ENCODE measurements at regions not wholly inside any gene's neighbourhood (a gene's known extent, or its start where the extent isn't known, plus 50 kb on each side); places are given as distances from the start of the nearest gene placed in this dataset.

DNA sequence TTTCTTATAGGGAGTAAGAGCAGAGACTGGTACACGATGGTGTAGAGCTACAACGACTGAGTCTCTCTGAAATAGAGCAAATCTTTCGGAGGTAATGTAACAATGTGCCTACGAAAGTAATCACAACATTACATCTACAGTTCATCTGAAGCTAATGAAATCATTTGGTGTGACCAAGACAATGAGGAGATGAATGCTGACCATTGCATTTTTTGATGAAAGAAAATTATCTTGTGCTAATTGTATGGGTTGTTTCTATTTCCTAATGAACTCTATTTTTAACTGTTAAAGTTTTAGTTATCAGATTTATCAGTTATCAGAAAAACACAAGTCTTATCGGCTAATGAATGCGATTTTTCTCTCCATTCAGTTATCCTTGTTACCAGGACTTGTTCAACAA, 913.4 kb downstream of the SLITRK6 start:
- no peak for DNase-seq (ENCODE audit: low read depth in 3 of 3)

DNA sequence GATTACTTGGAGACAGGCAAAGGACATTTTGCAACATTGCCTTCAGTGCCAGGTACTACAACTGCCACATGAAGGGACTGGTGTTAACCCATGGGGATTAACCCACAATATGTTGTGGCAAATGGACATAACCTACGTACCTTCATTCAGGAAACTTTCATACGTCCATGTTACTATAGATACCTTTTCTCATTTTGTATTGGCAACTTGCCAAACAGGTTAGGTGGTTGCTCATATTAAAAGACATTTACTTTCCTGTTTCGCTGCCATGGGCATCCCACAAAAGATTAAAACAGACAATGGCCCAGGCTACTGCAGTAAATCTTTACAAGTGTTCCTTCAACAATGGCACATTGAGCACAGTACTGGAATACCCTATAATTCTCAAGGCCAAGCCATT, 925.3 kb downstream of the SLITRK6 start:
- DNase-seq (ENCODE audit: low read depth in 3 of 3): no peak

DNA sequence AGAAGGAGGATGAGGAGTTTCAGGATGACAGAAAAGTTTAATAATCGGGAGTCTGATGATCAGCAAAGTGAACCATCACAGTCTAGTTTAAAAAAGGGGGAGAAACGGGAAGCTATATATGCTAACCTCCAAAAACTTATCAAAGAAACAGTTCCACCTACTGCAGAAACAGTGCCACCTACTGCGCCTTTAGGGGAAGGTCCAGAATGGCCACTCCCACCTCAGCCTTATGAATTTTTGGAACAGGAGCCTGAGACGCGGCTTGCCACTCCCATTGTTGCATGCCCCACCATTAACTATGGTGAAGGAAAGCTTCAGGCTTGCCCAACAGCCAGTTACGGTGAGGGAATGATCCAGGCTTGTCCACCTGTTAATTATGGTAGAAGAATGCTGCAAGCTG, 929.0 kb downstream of the SLITRK6 start:
- DNase-seq (ENCODE audit: low read depth in 3 of 3): no peak

DNA sequence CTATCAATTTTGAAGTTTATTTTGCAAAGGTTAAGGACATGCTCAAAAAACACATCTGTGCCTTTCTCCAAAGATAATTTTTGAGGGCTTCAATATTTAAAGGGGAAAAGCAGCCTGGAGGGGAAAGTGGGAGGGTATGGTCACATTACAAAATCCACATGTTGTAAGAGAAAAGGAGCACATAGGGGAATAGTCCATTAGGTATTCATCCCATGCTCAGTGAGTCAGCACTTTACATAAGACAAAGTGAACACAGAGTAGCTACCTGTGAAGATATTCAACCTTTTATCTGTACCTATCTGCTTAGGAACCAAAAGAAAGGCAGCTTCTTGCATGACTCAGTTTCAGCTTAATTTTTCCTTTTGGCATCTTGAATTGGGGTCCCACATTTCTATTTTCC, 932.0 kb downstream of the SLITRK6 start:
- DNase-seq (ENCODE audit: low read depth in 3 of 3): no peak

DNA sequence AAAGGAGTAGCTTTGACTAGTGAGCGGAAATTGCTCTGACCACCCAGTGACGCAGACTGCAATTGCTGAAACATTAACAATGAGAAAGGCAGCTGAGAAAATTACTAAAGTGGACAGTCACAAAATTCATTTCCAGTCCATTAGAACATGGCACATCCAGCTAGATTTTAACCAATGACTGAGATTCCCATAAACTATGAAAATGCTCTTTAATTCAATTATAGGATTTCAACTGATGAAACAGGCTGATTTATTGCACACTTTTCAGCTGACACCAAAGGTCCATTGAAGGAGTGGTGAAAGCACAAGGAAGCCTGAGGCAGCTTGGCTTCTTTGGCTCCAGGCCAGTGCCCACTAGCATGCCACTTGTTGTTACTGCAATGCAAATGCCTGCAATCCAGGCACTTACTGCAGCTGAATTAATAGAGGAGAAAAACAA, 933.4 kb downstream of the SLITRK6 start:
- DNase-seq (ENCODE audit: low read depth in 3 of 3): no peak

DNA sequence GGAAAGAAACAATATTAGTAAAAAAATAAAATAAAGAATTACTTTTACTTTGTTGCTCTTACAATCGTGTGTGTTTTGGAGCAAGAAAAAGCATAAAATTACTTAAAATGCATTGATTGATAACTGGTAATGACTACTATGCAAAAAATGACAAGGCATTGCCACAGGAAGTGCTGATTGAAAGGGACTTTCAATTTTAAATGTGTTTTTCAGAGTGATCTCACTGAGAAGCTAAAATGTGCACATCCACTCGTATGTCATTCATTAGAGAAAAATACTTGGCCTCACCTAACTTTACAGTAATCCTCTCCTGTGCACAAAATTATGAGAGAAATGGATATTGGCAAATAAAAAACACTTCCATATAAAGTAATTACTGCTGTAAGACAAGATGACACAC, 934.9 kb downstream of the SLITRK6 start:
- DNase-seq (ENCODE audit: low read depth in 3 of 3): no peak

DNA sequence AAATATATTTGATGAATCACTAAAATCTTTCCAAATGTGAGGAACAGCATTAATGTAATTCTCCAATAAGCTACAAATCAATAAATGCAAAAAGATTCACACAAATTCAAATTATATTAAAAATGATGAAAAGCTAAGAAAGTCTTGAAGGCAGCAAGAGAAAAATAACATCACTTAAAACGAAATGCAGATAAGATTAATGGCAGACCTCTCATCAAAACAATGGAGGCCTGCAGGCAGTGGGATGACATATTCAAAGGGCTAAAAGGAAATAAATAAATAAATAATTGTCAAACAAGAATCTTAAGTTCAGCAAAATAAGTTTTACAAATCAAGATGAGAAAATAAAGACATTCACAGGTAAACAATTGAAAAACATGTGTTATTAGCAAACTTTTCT, 952.1 kb downstream of the SLITRK6 start:
- no peak for DNase-seq (ENCODE audit: low read depth in 3 of 3)

DNA sequence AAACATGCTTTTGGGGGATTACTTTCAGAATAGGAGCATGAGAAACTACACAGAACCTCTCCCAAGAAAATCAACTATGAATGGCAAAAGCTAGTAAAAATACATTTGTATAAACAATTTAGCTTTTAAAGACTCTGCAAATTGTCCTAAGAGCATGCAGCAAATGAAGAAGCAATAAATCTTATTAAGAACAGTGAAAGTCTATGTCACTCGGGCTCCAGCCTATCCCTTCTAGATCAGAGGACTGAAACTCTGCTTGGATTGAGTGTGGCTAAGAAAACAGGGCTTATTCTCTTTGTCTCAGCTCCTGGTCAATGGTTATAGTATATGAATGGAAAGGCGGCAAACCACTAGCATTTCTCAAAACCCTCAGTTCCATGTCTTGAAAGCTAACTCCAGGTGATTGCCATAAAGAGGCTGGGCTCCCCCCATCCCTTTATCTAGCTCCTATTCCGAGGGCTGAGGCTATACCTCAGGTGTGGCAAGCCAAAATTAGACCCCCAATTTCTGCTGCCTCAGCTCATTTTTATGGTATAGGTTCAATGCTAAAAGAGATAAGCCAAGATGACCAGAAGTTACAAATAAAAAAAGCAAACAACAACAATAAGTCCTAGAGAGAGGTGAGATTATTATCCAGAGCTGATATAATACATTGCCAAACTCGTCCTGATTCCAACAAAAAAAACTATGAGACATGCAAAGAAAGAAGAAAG, 953.2 kb downstream of the SLITRK6 start:
- DNase-seq (ENCODE audit: low read depth in 3 of 3): no peak

DNA sequence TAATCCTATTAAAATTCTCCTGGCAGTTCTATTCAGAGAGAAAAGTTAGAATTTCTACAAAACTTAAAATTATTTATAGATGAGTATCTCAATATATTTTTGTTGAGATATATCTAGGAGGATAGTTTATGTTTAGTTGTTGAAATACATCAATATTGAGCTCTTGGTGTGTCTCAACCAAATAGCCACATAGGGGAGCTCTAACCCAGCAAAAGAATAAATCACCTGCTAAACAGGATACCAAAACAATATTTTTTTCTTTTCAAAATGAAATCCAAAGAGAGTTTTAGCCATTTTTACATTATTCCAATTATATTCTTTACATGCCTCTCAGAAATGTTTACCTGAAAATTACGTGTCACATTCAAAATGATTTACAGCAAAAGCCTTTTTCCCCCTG, 954.7 kb downstream of the SLITRK6 start:
- no peak for DNase-seq (ENCODE audit: low read depth in 3 of 3)

DNA sequence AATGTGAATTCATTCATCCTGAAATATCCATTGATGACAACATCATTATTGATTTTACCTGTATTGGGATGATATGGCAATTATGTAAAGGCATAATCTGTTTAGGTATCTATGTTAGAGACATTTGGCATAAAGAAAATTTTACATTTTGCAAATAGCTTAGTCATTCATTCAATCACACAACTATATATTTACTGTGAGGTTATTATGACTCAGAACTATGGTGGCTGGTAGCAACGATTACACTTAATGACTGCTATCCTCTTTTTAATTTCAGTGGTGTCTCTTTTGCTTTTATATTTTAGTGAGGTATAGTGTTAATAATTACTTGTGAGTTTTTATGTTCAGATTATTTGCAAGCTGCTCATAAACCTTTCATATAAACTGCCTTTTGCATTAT, 955.9 kb downstream of the SLITRK6 start:
- DNase-seq (ENCODE audit: low read depth in 3 of 3): no peak

DNA sequence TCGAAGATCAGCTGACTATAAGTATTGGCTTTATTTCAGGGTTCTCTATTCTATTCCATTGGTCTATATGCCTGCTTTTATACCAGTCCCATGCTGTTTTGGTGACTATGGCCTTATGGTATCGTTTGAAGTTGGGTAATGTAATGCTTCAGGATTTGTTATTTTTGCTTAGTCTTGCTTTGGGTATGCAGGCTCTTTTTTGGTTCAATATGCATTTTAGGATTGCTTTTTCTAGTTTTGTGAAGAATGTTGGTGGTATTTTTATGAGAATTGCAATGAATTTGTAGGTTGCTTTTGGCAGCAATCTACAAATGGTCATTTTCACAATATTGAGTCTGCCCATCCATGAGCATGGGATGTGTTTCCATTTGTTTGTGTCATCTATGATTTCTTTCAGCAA, 951.9 kb upstream of the SLITRK1 start:
- no peak for DNase-seq (ENCODE audit: low read depth in 3 of 3)

DNA sequence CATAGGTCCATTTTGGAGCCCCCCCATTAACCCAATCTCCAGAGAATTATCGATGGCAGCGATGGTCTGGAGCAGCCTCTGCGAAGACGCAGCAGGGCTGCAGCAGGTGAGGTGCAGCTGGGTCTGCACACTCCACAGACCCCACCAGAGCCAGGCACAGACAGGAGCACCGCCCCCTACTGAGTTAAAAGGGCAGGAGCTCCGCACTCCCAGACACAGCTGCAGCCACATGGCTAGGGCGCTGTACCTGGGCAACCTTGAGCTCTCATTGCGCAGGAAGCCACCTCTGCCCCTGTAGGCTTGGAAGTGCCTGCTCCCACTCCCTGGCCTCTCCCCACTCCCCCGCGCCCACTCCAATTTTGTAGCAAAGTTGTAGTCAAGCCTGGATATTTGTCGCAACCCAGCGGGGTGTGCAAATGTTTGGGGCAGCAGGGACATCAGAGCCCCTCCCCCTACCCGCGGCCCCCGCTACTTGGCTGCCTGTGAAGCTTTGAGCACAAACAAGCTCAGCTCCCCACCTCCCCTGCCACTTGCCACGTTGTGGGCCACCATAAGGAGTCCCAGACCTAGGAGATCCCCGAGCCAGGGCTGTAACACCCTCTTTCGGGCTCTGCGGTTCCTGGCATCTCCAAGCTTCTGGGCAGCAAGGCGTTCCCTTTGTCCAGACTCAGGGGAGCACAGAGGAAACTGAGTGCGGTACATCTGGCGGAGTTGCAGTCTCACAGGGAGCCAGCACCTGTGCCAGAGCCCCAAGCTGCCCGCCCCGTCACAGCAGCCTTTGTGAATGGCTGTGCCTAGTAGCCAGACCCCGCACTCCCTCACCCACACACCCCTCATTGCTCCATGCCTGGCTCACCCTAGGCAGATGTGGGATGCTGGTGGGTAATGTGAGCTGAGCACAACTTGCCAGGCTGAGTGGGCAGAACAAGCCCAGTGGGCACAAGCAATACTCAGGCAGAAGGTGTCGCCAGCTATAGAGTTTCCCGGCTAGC, 949.7 kb upstream of the SLITRK1 start:
- DNase-seq (ENCODE audit: low read depth in 3 of 3): no peak

DNA sequence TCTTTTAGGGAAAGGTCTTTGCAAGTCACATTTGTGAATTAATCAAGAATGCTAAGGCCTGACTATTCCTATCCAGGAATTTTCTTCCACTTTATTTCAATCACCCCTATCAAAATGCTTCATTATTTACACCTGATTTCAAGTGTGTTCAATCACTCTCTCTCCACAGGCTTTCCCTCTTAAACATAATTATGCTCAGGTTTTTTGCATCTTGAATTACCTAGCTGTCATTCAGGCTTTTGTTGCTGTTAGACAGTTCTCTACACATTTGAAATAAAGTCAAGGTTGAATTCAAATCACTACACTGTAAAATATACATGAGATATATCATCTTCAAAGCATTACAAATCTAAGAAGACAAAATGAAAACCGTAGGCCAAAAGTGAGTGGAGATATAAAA, 941.3 kb upstream of the SLITRK1 start:
- DNase-seq (ENCODE audit: low read depth in 3 of 3): no peak

DNA sequence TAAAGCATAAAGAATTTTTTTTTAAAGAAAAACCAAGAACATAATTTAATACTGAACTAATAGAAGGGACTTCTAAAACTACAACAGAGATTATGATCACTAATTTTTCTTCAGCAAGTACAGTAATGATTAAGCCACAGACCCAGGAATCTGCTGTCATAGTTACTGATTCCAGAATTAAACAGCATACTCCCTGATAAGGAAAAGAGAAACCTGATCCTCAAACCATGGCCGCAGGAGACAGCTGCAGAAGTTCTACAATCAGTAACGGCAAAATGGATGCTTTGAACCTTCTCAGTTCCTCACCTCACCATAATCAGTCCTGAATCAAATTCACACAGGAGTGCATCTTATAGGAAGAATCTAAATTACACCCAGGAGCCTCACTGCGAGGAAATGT, 939.0 kb upstream of the SLITRK1 start:
- no peak for DNase-seq (ENCODE audit: low read depth in 3 of 3)

DNA sequence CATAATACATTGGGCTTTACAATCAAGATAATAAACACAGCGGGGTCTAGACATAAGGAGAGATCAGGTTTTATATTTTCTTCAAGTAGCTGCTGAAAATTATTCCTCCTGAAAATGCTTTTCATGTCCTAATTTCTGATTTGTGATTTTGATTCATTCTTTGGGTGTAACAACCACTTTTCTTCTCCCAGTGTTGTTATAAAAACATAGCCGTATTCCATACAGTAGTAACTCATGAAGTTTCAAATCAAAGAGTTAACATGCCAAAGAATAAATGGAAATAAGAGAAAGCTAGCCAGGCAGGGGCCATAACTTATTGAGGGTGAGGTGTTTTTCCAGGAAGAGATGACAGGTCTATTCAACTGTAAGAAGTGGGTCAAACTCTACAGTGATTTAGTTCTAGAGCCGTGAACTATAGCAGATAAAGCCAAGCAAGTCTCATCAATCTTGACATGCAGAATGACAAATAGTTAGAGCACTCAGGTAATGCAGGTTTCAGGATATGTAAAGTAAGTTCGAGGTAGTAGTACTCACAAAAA, 934.4 kb upstream of the SLITRK1 start:
- no peak for DNase-seq (ENCODE audit: low read depth in 3 of 3)

DNA sequence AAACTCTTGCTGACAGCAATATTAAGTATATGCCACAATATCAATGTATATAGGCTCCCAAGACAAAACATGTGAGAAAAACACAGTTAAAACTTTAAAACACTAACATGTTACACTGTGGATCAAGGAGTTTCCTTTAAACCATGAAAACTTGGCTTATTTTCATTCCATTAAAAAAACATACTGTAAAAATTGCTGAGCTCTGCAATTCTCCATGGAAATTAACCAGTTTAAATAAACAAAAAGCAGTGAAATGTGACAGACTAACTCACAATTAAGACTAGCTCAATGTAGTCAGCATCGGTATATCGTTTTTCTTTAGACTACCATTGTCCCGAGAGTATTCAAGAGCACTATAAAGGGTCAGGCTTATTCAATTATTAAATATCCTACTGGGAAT, 930.5 kb upstream of the SLITRK1 start:
- DNase-seq (ENCODE audit: low read depth in 3 of 3): no peak

DNA sequence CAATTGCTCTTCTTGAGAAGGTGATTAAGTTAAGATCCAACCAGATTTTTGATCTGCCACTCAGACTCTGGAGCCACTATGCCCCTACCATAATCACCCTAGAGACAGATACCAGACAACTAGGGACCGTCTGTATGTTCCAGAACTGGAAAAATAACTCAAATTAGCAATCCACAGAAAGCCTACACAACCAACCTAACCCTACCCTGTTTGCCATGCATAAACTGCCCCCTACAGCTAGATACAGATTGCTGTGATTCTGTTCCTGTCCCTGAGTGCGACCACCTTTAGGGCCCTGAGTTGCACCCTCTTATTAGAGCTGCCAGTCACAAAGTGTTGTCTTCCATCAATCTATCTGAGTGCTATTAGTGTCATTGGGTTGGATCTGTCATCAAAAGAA, 929.8 kb upstream of the SLITRK1 start:
- no peak for DNase-seq (ENCODE audit: low read depth in 3 of 3)

DNA sequence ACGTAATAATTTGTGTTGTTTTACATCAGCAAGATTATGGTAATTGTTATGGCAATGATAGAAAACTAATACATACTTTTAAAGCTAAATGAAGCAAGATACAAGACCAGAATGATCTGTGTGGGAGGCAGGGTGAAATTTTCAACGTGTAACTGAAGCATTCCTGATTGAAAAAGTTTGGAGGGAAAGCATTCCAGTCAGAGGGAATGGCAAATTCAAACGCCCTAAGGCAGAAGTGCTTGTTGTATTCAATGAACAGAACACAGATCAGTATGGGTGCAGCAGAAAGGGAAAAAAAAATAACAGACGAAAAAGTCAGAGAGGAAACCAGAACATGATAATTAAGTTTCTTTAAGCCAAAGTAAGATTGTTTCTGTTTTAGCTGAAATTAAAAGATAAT, 928.5 kb upstream of the SLITRK1 start:
- no peak for DNase-seq (ENCODE audit: low read depth in 3 of 3)

DNA sequence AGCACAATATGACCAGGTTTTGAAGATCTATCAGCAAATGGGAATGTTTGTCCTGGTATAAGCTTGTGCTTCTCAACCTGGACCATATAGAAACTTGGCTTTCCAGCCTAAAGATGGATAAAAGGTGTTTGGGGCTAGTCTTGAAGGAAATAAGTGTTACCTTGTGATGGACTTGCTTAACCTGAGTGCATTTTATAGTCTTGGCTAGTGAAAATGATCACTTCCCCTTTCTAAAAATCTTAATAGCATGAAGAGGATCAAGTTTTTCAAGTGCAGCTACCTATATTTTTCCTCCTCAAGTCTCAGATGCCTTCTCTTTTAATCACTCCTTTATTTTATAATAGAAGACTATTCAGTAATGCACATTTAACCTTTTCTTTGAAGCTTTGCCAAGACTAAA, 919.8 kb upstream of the SLITRK1 start:
- no peak for DNase-seq (ENCODE audit: low read depth in 3 of 3)

DNA sequence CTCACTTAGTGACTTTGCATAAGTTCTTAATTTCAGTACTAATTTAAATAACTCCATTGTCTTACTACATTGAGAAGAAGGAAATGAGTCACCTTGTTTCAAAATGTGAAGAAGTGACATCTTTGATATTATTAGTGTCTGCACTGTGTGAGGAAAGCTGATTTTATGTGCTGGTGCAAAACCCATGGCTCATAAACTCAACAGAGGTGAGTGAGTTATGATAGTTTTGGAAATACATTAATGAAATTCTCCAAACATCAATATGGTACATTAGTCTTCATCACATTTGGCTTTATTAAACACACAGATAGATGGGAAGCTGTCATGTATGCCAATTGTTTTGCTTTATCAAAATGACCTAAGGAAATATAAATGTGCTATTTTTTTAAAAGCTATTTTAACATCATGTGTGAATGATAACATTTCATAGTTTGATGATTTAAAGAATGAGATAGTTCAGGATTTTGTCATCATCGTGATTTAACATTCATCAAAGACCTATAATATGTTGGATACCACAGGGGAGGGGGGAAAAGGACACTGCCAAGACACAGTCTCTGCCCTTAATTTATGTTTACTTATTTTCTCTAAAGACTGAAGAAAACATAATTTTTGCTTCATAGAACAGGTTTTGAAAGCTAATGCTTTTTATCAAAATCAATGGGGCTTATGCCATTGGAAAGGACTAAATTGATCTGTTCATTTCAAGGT, 902.3 kb upstream of the SLITRK1 start:
- DNase-seq (ENCODE audit: low read depth in 3 of 3): no peak

DNA sequence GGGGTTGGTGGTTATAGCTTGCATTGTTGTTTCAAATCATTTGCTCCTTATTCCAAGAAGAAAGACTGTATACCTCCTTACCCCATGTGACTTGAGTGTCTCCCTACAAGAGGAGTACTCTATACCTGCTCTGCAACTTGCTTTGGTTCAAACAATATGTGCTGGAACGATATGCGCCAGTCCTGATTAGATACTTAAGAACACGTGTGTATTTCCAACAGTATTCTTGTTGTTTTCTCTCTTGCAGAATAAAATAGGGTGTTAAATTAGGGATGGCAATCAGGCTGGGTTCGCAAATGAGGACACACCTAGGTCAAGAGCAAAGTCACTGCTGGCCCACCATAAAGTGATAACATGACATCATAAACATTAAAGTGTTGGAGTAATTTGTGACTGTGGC, 895.0 kb upstream of the SLITRK1 start:
- DNase-seq (ENCODE audit: low read depth in 3 of 3): no peak

DNA sequence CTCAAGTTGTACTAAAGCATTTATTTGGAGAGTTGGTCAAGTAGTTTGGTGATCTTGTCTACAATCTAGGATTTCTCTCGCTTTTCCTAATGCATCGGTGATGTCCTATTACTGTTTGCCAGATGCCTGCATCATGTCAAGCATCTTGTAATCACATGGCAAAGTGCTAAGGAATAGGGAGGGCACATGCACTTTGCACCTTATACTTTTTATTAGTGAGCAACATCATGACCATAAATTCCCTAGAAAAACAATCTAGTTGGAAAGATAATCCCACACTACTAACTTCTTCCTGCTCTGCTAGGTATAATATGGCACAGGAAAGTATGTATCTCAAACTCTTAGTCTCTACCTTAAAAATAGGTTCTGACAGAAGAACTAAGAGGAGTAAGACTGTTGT, 894.3 kb upstream of the SLITRK1 start:
- no peak for DNase-seq (ENCODE audit: low read depth in 3 of 3)
